Caki2 (cell line): ENCODE measurements at regions not wholly inside any gene's neighbourhood (a gene's known extent, or its start where the extent isn't known, plus 50 kb on each side); places are given as distances from the start of the nearest gene placed in this dataset.

Source experiments
- DNase-seq: peaks from one replicate; pipeline ENCODE4 v3.0.0-alpha.2; 2015; ENCODE audit warnings: low read depth
- in situ Hi-C: cut with HindIII; loops from 2 replicates; pipeline ENCODE4 v1.10.0; 2016; ENCODE audit warnings: low sequenced_read_pairs, low pct_unique_long_range_greater_than_20kb, mixed read lengths

- DNase-seq, result no peak
- in situ Hi-C loops, result no loop called here
Measured at GRCh38 chr10:131657985-131658330, 242.8 kb upstream of the PPP2R2D start.

- in situ Hi-C loops, result no loop called here
- no peak for DNase-seq
Measured at GRCh38 chr10:131658476-131659110, 242.2 kb upstream of the PPP2R2D start.

GRCh38 chr10:131660427-131660826, 240.4 kb upstream of the PPP2R2D start:
- DNase-seq, result no peak
- in situ Hi-C loops, result no loop called here

GRCh38 chr10:131662851-131663250, 238.0 kb upstream of the PPP2R2D start:
- in situ Hi-C loops, result no loop called here
- DNase-seq, result no peak

- in situ Hi-C loops, result no loop called here
Measured at GRCh38 chr10:131663351-131663750, 237.5 kb upstream of the PPP2R2D start.

GRCh38 chr10:131666091-131666490, 234.7 kb upstream of the PPP2R2D start:
- in situ Hi-C loops, result no loop called here
- DNase-seq, result no peak

More at GRCh38 chr10:131663351-131663750, 237.5 kb upstream of the PPP2R2D start:
- DNase-seq, result no peak

DNA sequence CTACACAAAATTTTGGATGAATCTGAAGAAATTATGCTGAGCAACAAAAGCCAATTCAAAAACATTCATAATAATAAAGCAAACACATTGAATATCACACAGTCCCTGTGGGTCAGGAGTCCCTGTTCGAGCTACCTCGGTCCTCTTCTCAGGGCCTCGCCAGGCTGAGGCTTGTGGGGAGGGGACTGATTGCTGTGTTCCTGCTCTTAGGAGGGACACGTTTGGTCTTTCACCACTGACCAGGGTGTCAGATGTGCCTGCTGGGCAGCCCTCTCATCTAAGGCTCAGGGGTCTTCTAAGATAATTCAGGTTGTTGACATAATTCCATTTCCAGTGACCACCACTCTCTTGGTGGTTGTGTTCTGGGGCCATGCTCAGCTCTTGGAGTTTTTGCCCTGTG, 233.8 kb upstream of the PPP2R2D start:
- in situ Hi-C loops, result no loop called here
- no peak for DNase-seq

- no peak for DNase-seq
- in situ Hi-C loops, result no loop called here
Measured at GRCh38 chr10:131667561-131667960, 233.2 kb upstream of the PPP2R2D start.

GRCh38 chr10:131668903-131669302, 231.9 kb upstream of the PPP2R2D start:
- no peak for DNase-seq
- in situ Hi-C loops, result no loop called here

- in situ Hi-C loops, result no loop called here
- DNase-seq, result no peak
Measured at GRCh38 chr10:131669838-131670237, 231.0 kb upstream of the PPP2R2D start.

GRCh38 chr10:131670341-131670740, 230.5 kb upstream of the PPP2R2D start:
- in situ Hi-C loops, result no loop called here
- no peak for DNase-seq

- in situ Hi-C loops, result no loop called here
Measured at GRCh38 chr10:131673396-131673795, 227.4 kb upstream of the PPP2R2D start.

DNA sequence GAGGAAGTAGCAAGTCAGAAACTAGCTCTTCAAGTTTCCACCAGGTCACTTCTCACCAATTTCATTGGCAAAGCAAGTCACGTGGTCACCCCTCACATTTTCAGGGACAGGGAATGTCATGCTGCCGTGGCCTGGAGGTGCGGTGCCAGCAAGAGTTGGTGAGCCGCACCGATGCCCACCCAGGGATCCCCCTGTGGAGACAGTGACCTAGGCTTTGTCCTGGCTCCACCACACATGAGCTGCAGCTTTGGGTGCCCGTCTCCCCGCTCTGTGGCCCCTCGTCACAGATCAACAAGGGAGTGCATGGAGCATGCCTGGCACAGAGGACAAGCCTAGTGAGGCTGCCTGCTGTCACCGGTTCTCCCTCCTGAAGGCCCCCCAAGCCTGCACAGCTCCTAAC, 226.7 kb upstream of the PPP2R2D start:
- no peak for DNase-seq
- in situ Hi-C loops, result no loop called here

More at GRCh38 chr10:131673396-131673795, 227.4 kb upstream of the PPP2R2D start:
- DNase-seq, result no peak

DNA sequence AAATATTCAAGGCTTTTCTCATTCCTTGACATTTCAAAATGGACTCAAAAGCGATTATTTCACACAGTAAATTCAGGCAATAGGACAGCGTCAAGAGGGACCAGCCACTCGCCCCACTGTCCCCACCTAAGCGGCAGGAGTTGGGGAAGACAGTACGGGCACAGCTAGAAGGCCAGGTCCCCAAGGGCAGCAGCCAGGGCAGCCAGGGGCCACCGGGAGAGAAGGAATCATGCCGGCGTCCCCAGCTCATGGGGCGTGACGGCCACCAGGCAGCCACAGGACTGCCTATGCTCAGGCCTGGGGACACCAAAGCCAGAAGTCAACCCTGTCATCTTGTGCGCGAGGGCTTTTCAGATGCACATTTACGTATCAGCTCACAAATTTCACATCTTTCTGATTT, 225.7 kb upstream of the PPP2R2D start:
- in situ Hi-C loops, result no loop called here
- no peak for DNase-seq

- DNase-seq, result no peak
Measured at GRCh38 chr10:131676046-131676799, 224.6 kb upstream of the PPP2R2D start.

GRCh38 chr10:131676800-131677421, 223.9 kb upstream of the PPP2R2D start:
- in situ Hi-C loops, result no loop called here
- DNase-seq, result no peak

More at GRCh38 chr10:131676046-131676799, 224.6 kb upstream of the PPP2R2D start:
- in situ Hi-C loops, result no loop called here

DNA sequence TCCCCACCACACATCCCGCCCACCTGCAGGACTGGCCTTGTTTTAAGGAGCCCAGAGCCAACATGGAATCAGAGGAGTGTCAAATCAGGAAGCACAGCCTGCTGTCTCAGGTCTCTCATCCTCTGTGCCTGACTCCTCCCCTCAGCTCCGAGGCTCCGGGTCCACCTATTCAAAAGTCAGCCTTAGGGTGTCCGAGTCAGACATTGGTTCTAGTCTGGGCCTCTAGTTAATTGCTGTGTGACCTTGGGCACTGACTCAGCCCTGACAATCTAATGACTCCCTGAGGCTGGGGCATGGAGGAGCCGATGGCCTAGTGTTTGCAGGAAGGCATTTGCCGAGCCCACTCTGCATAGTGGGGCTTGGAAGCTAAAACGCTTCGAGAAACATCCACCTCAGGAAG, 223.1 kb upstream of the PPP2R2D start:
- in situ Hi-C loops, result no loop called here
- DNase-seq, result no peak

DNA sequence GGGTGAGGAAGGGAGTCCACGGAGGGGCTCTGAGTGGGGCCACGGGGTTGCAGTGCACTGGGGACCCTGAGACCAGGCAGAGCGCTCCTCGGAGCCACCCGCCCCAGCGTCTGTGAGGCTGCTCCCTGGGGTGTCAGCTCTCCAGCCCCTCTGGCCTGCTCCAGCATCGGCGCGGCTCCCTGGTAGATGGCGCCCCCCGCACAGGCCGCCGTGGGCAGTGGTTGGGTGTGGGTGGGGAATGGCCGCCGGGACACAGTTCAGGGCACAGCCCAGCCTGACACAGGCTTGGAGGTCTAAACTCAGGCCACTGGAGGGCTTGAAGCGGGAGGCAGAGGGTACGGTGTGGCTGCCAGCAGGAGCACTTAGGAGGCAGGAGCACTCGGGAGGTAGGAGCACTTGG, 222.6 kb upstream of the PPP2R2D start:
- DNase-seq, result no peak
- in situ Hi-C loops, result no loop called here

GRCh38 chr10:131678613-131679012, 222.2 kb upstream of the PPP2R2D start:
- no peak for DNase-seq
- in situ Hi-C loops, result no loop called here
